IMR-90 (cell line): ENCODE measurements at regions not wholly inside any gene's neighbourhood (a gene's known extent, or its start where the extent isn't known, plus 50 kb on each side); places are given as distances from the start of the nearest gene placed in this dataset.

Experiments used
- ATAC-seq: fragments of 200-7000 bp; cut with Tn5 transposase; 2 replicates; pipeline ENCODE4 v1.9.1; 2020; ENCODE audit warnings: low read depth, mild to moderate bottlenecking, moderate library complexity
- BruUV-seq: library from RNA; stranded (reverse); fragments of 400-500 nt; replicated peaks from 2 replicates; lab custom pipeline; 2021; lab: Mats Ljungman, UMichigan
- CTCF ChIA-PET: fragments of 300-600 bp; formaldehyde crosslinking; extraction: SDS; loops from one replicate; lab custom pipeline; 2021; ENCODE audit warnings: antibody characterized with exemption; lab: Yijun Ruan, JAX
- POLR2A ChIA-PET: fragments of 300-600 bp; sonication (Branson Sonifier 250); formaldehyde crosslinking; loops from one replicate; lab custom pipeline; 2022; ENCODE audit warnings: antibody characterized with exemption; ENCODE audit not compliant: unreplicated experiment; lab: Charles Lee
- DNase-seq: peaks from one replicate; pipeline ENCODE4 v3.0.0; 2013
- H2AFZ ChIP-seq: replicated peaks from 2 replicates; pipeline ENCODE3; 2013; ENCODE audit warnings: low read length, mild to moderate bottlenecking; ENCODE audit not compliant: poor library complexity
- H2AK5ac ChIP-seq: 2 replicates; pipeline ENCODE4 v1.6.1; 2013; ENCODE audit warnings: low read depth, low read length, inconsistent platforms
- H2AK9ac ChIP-seq: replicated peaks from 2 replicates; pipeline ENCODE3; 2013; ENCODE audit warnings: mild to moderate bottlenecking, low read depth, low read length, moderate library complexity; ENCODE audit not compliant: poor library complexity
- H2BK120ac ChIP-seq: 2 replicates; pipeline ENCODE4 v1.6.1; 2013; ENCODE audit warnings: low read depth, low read length, inconsistent platforms
- H2BK15ac ChIP-seq: 3 replicates; pipeline ENCODE4 v1.6.1; 2013; ENCODE audit warnings: low read depth, low read length, inconsistent platforms
- H2BK20ac ChIP-seq: 2 replicates; pipeline ENCODE4 v1.6.1; 2013; ENCODE audit warnings: low read depth, mild to moderate bottlenecking, inconsistent platforms, low read length, moderate library complexity
- H2BK5ac ChIP-seq: 2 replicates; pipeline ENCODE4 v1.6.1; 2013; ENCODE audit warnings: mild to moderate bottlenecking, low read depth, low read length, inconsistent platforms; ENCODE audit not compliant: poor library complexity, severe bottlenecking
- H3K14ac ChIP-seq: replicated peaks from 2 replicates; pipeline ENCODE4 v1.6.1; 2013; ENCODE audit warnings: low read depth, low read length, inconsistent platforms
- H3K18ac ChIP-seq: 2 replicates; pipeline ENCODE4 v1.6.1; 2013; ENCODE audit warnings: low read depth, low read length, control low read depth
- H3K23ac ChIP-seq: 2 replicates; pipeline ENCODE4 v1.6.1; 2013; ENCODE audit warnings: low read depth, low read length, inconsistent platforms
- H3K27ac ChIP-seq: 2 replicates; pipeline ENCODE4 v1.5.1; 2013; ENCODE audit warnings: mild to moderate bottlenecking, control low read depth, low read length; ENCODE audit not compliant: insufficient read depth
- H3K27me3 ChIP-seq: 2 replicates; pipeline ENCODE4 v1.6.1; 2013; ENCODE audit warnings: low read length; ENCODE audit not compliant: control insufficient read depth, insufficient read depth
- H3K36me3 ChIP-seq: 2 replicates; pipeline ENCODE4 v1.6.1; 2013; ENCODE audit warnings: low read length, mixed read lengths; ENCODE audit not compliant: control insufficient read depth, insufficient read depth
- H3K4ac ChIP-seq: 2 replicates; pipeline ENCODE4 v1.6.1; 2013; ENCODE audit warnings: low read depth, low read length, inconsistent platforms
- H3K4me1 ChIP-seq: 2 replicates; pipeline ENCODE4 v1.6.1; 2013; ENCODE audit warnings: low read length, mixed read lengths; ENCODE audit not compliant: control insufficient read depth, insufficient read depth
- H3K4me2 ChIP-seq: 2 replicates; pipeline ENCODE4 v1.6.1; 2013; ENCODE audit warnings: low read depth, mild to moderate bottlenecking, control low read depth, low read length, moderate library complexity
- H3K4me3 ChIP-seq: 2 replicates; pipeline ENCODE4 v1.5.1; 2013; ENCODE audit warnings: low read depth, mild to moderate bottlenecking, control low read depth, low read length, moderate library complexity; ENCODE audit not compliant: insufficient read depth
- H3K56ac ChIP-seq: 2 replicates; pipeline ENCODE4 v1.6.1; 2013; ENCODE audit warnings: low read length, inconsistent platforms; ENCODE audit not compliant: insufficient read depth; ENCODE audit errors: extremely low read depth
- H3K79me1 ChIP-seq, 2 experiments: 2 replicates each; pipeline ENCODE4 v1.6.1; 2013; ENCODE audit warnings: low read length in 2 of 2, inconsistent platforms in 1 of 2, low read depth in 1 of 2
- H3K9ac ChIP-seq: 2 replicates; pipeline ENCODE4 v1.6.1; 2013; ENCODE audit warnings: low read depth, low read length, control low read depth
- H3K9me1 ChIP-seq: 2 replicates; pipeline ENCODE4 v1.6.1; 2013; ENCODE audit warnings: low read length, inconsistent platforms; ENCODE audit not compliant: insufficient read depth
- H3K9me3 ChIP-seq: 2 replicates; pipeline ENCODE4 v1.6.1; 2013; ENCODE audit warnings: low read length; ENCODE audit not compliant: control insufficient read depth, insufficient read depth
- H4K20me1 ChIP-seq: 2 replicates; pipeline ENCODE4 v1.6.1; 2013; ENCODE audit warnings: low read length, inconsistent platforms; ENCODE audit not compliant: insufficient read depth
- H4K5ac ChIP-seq: 2 replicates; pipeline ENCODE4 v1.6.1; 2013; ENCODE audit warnings: mild to moderate bottlenecking, low read depth, low read length, control low read depth
- H4K8ac ChIP-seq, 2 experiments: 2 replicates each; pipeline ENCODE4 v1.6.1; 2013; ENCODE audit warnings: low read depth in 2 of 2, low read length in 2 of 2, control low read depth in 1 of 2, inconsistent platforms in 1 of 2
- H4K91ac ChIP-seq: 2 replicates; pipeline ENCODE4 v1.6.1; 2013; ENCODE audit warnings: low read depth, low read length, inconsistent platforms; ENCODE audit not compliant: insufficient read depth
- RAD21 ChIP-seq: IDR thresholded peaks from 2 replicates; pipeline ENCODE4 v1.6.1; 2012; ENCODE audit warnings: low read length, improper control_type of control experiment
- WGBS, 2 experiments: methylation state at CpG; one replicate each; pipeline versions ENCODE4 v1.1.5 to v1.1.7; 2013; ENCODE audit warnings: missing lambda C conversion rate in 2 of 2; ENCODE audit not compliant: insufficient read length in 1 of 2; ENCODE audit errors: extremely low coverage in 2 of 2; 5-methylcytosine and 5-hydroxymethylcytosine counted together
- dilution Hi-C: fragments of 300-500 bp; cut with HindIII; formaldehyde crosslinking; loops from one replicate; pipeline ENCODE4 v1.14.3; 2018; ENCODE audit warnings: low sequenced_read_pairs; ENCODE audit not compliant: unreplicated experiment
- in situ Hi-C: fragments of 300-500 bp; cut with MboI; formaldehyde crosslinking; loops from 3 replicates; pipeline ENCODE4 v1.14.3; 2019; ENCODE audit warnings: low sequenced_read_pairs, inconsistent platforms, mixed read lengths
- intact Hi-C: fragments of 100-400 bp; cut with micrococcal nuclease; formaldehyde crosslinking; loops from 2 replicates; pipeline ENCODE4 v1.10.0; 2022

DNA sequence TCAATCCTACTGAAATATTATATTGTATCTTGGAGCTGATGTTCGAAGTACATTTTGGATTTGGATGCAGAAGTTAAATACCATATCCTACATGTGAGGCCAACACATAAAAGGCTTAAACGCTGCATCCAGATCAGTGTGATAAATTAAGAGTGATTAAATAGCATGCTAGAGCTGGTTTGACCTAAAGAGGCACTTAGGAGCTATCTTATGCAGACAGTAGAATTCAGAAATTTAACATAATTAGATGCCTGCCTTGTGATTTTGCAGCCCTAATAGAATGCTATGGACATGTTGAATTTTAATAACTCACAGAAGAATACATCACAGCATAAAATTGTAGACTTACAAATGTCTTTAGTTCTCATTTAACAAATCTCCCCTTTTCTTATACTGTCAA, 501.2 kb upstream of the LINC00305 start:
- TF ChIP-seq RAD21 = no peak
- Histone ChIP-seq H3K79me1 (no peaks in the 10 kb centered on the region), H3K4ac (no peak overlapping the region), H2AFZ (no peak overlapping the region), H4K5ac (no peak overlapping the region), H3K4me3 (no peak overlapping the region), H3K56ac (no peak overlapping the region), H3K4me1 (no peaks in the 10 kb centered on the region), H3K4me2 (no peak overlapping the region), H3K9me3 (peaks cover 22% of the 10 kb centered on the region), H3K14ac (no peak overlapping the region), H3K27me3 (no peaks in the 10 kb centered on the region), H3K36me3 (no peaks in the 10 kb centered on the region), H2BK20ac (no peak overlapping the region), H3K9ac (no peak overlapping the region), H2BK5ac (no peak overlapping the region), H3K27ac (no peak overlapping the region), H3K23ac (no peak overlapping the region), H2BK15ac (no peak overlapping the region), H3K9me1 (no peaks in the 10 kb centered on the region), H2BK120ac (no peak overlapping the region), H3K18ac (no peak overlapping the region), H2AK9ac (no peak overlapping the region), H4K20me1 (no peaks in the 10 kb centered on the region), H4K91ac (no peak overlapping the region), H2AK5ac (no peak overlapping the region), H4K8ac (no peak overlapping the region)
- WGBS, 2 experiments = no CpG with 5 or more reads among the region's 2 CpGs
- ATAC-seq (no peak), DNase-seq (no peak)
- POLR2A ChIA-PET = no interaction called here
- BruUV-seq = no TSS peak
- in situ Hi-C loops (no loop called here), intact Hi-C loops (no loop called here), dilution Hi-C loops (no loop called here)
- CTCF ChIA-PET = no interaction called here
